ENCODE measurements at regions not wholly inside any gene's neighbourhood (a gene's known extent, or its start where the extent isn't known, plus 50 kb on each side); places are given as distances from the start of the nearest gene placed in this dataset.

DNA sequence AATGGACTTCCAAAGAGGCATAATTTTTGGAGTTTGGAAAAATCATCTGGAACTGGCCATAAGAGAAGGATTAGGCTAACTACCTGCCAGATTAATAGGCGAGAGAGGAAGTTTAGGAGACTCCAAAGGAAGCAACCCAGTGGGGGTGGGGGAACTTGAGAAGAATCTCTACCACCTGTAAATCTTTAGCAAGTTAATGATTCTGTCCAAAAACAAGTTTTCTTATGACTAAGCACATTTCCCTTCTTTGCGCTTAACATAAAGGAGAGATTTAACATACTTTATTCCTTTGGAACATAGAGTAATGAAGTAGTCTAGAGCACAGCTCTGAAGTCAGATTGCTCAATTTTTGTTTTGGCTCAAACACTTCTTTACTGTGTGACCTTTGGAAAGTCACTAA is 58.2 kb upstream of the PAPPA start:
- no peak overlapping the region for H3K9ac ChIP-seq (ENCODE audit: low read depth, low read length, poor library complexity, severe bottlenecking)
- H3K79me2 ChIP-seq (ENCODE audit: insufficient read depth, low read length), result no peaks in the 10 kb centered on the region
- H3F3A ChIP-seq (ENCODE audit: low read depth), result no peaks in the 10 kb centered on the region
- no peak overlapping the region for H2AFZ ChIP-seq (ENCODE audit: low read length)
- no peak overlapping the region for H3K4me3 ChIP-seq (ENCODE audit: low read length, poor library complexity, severe bottlenecking)
- H4K20me1 ChIP-seq (ENCODE audit: insufficient read depth, low read length, poor library complexity, severe bottlenecking), result no peaks in the 10 kb centered on the region
- no peaks in the 10 kb centered on the region for H3K36me3 ChIP-seq (ENCODE audit: insufficient read depth, low read length)
- no peaks in the 10 kb centered on the region for H3K27me3 ChIP-seq (ENCODE audit: insufficient read depth, low read length, poor library complexity, severe bottlenecking)
- H3K9me2 ChIP-seq (replicated peaks; ENCODE audit: low read depth, low read length), result no peaks in the 10 kb centered on the region
- no peak for TF ChIP-seq EZH2phosphoT487 (IDR thresholded peaks at IDR 0.05; ENCODE audit: borderline replicate concordance)
- TF ChIP-seq, protein P1, sequence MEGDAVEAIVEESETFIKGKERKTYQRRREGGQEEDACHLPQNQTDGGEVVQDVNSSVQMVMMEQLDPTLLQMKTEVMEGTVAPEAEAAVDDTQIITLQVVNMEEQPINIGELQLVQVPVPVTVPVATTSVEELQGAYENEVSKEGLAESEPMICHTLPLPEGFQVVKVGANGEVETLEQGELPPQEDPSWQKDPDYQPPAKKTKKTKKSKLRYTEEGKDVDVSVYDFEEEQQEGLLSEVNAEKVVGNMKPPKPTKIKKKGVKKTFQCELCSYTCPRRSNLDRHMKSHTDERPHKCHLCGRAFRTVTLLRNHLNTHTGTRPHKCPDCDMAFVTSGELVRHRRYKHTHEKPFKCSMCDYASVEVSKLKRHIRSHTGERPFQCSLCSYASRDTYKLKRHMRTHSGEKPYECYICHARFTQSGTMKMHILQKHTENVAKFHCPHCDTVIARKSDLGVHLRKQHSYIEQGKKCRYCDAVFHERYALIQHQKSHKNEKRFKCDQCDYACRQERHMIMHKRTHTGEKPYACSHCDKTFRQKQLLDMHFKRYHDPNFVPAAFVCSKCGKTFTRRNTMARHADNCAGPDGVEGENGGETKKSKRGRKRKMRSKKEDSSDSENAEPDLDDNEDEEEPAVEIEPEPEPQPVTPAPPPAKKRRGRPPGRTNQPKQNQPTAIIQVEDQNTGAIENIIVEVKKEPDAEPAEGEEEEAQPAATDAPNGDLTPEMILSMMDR (conservative IDR thresholded peaks at IDR 0.05; ENCODE audit: low read length), result no peak
- no peak overlapping the region for H3K4me2 ChIP-seq (ENCODE audit: low read depth, low read length, poor library complexity, severe bottlenecking)
- no peaks in the 10 kb centered on the region for H3K4me1 ChIP-seq (ENCODE audit: insufficient read depth, low read length, poor library complexity, severe bottlenecking)
- H3K9me3 ChIP-seq (ENCODE audit: insufficient read depth, low read depth, low read length), result no peaks in the 10 kb centered on the region

DNA sequence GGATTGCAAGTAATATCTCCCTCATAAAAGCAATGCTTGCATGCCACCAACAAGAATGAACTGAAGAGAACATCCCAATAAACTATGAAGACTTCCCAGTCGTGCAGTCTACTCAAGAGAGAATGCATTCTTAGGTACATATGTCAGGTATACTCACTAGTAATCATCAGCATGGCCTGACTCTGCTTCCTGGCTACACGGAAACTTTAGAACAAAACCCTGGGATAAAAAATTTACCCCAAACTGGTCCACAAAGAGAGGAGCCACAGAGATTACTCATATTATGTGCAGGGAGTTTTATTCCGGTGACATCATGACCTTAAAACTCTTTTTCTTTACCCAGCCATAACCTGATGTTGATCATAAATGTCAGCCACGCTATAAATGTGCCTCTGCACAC is 57.5 kb upstream of the PAPPA start:
- Histone ChIP-seq H3K4me3 (ENCODE audit: low read length, poor library complexity, severe bottlenecking) (no peak overlapping the region), H3K9me3 (ENCODE audit: insufficient read depth, low read depth, low read length) (no peaks in the 10 kb centered on the region), H2AFZ (ENCODE audit: low read length) (no peak overlapping the region), H3K4me2 (ENCODE audit: low read depth, low read length, poor library complexity, severe bottlenecking) (no peak overlapping the region), H3K4me1 (ENCODE audit: insufficient read depth, low read length, poor library complexity, severe bottlenecking) (no peaks in the 10 kb centered on the region), H3K9ac (ENCODE audit: low read depth, low read length, poor library complexity, severe bottlenecking) (no peak overlapping the region), H3F3A (ENCODE audit: low read depth) (no peaks in the 10 kb centered on the region), H3K27me3 (ENCODE audit: insufficient read depth, low read length, poor library complexity, severe bottlenecking) (no peaks in the 10 kb centered on the region), H4K20me1 (ENCODE audit: insufficient read depth, low read length, poor library complexity, severe bottlenecking) (no peaks in the 10 kb centered on the region), H3K79me2 (ENCODE audit: insufficient read depth, low read length) (no peaks in the 10 kb centered on the region), H3K9me2 (replicated peaks; ENCODE audit: low read depth, low read length) (no peaks in the 10 kb centered on the region), H3K36me3 (ENCODE audit: insufficient read depth, low read length) (no peaks in the 10 kb centered on the region)
- TF ChIP-seq, protein P1 (conservative IDR thresholded peaks at IDR 0.05; ENCODE audit: low read length), result no peak
- TF ChIP-seq EZH2phosphoT487 (IDR thresholded peaks at IDR 0.05; ENCODE audit: borderline replicate concordance), result no peak

DNA sequence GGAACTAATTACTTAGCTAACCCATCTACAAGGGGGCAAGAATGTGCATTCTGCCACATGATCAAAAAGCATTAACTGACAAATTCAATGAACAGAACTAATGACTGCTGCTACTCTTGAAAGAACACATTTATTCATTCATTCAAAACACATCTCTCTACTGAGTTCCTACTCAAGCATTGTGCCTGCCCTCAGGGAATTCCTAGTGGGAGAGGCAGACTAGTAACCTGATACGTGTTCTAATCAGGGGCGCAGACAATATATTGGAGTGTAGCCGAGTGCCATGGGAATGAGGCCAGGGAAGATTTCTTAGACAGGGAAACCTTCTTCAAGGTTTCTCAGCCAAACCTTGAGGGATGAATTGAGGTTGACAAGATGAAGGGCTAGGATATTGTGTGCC is 56.7 kb upstream of the PAPPA start:
- H3K9me2 ChIP-seq (replicated peaks; ENCODE audit: low read depth, low read length), result no peaks in the 10 kb centered on the region
- TF ChIP-seq, protein P1 (conservative IDR thresholded peaks at IDR 0.05; ENCODE audit: low read length), result no peak
- no peak overlapping the region for H2AFZ ChIP-seq (ENCODE audit: low read length)
- H3K4me2 ChIP-seq (ENCODE audit: low read depth, low read length, poor library complexity, severe bottlenecking), result no peak overlapping the region
- no peaks in the 10 kb centered on the region for H4K20me1 ChIP-seq (ENCODE audit: insufficient read depth, low read length, poor library complexity, severe bottlenecking)
- no peak overlapping the region for H3K9ac ChIP-seq (ENCODE audit: low read depth, low read length, poor library complexity, severe bottlenecking)
- H3K27me3 ChIP-seq (ENCODE audit: insufficient read depth, low read length, poor library complexity, severe bottlenecking), result no peaks in the 10 kb centered on the region
- no peaks in the 10 kb centered on the region for H3K36me3 ChIP-seq (ENCODE audit: insufficient read depth, low read length)
- no peaks in the 10 kb centered on the region for H3K9me3 ChIP-seq (ENCODE audit: insufficient read depth, low read depth, low read length)
- no peaks in the 10 kb centered on the region for H3K4me1 ChIP-seq (ENCODE audit: insufficient read depth, low read length, poor library complexity, severe bottlenecking)
- H3K4me3 ChIP-seq (ENCODE audit: low read length, poor library complexity, severe bottlenecking), result no peak overlapping the region
- no peaks in the 10 kb centered on the region for H3K79me2 ChIP-seq (ENCODE audit: insufficient read depth, low read length)
- H3F3A ChIP-seq (ENCODE audit: low read depth), result no peaks in the 10 kb centered on the region

All from Loucy (cell line).